GM18951 (cell line): ENCODE measurements at regions not wholly inside any gene's neighbourhood (a gene's known extent, or its start where the extent isn't known, plus 50 kb on each side); places are given as distances from the start of the nearest gene placed in this dataset.

Experiments
- POLR2A ChIP-seq: IDR thresholded peaks from 4 replicates; pipeline ENCODE4 v1.6.1; 2011; ENCODE audit warnings: mild to moderate bottlenecking; ENCODE audit not compliant: insufficient read length, insufficient read depth; ENCODE audit errors: extremely low read depth
- in situ Hi-C: fragments of 300-500 bp; cut with MboI; formaldehyde crosslinking; loops from one replicate; pipeline ENCODE4 v1.12.0; 2022; ENCODE audit warnings: low sequenced_read_pairs, mixed read lengths, inconsistent platforms; ENCODE audit not compliant: unreplicated experiment

DNA sequence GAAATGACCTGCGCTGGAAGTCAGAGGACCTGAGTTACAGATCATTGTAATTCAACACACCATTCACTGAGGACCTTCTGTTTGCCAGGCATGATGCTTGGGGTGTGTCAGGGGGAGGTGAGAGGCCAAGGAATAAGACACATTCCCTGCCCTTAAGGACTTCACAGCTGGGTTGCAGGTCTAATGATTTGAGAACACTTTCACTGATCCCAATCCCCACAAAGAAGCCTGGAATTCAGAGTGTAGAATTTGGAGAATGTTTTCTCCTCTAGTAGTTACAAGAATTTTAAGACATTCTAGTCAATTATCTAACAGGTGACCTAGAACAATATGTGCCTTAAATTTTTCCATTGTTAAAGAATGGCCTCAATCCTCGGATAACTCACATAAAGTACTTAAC is 322.4 kb downstream of the TNS1 start:
- in situ Hi-C loops: no loop called here
- TF ChIP-seq POLR2A: no peak

DNA sequence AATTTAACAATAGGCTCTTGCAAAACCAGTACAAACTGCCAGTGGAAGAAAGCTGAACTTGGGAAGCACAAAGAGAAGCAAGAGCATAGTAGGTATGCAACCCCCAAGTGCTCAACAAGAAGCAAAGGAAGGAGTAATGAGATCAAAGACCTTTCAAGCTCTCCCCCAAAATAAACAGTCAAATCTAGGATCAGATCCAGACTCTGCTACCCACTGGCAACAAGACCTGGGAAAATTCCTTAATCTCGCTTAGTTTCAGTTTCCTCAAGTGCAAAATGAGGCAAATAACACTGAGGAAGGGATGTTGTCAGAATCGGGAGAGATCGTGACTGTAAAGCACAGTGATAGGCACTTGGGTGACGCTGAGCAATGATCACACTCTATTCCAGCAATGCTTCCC is 329.2 kb downstream of the TNS1 start:
- TF ChIP-seq POLR2A: no peak
- in situ Hi-C loops: no loop called here

DNA sequence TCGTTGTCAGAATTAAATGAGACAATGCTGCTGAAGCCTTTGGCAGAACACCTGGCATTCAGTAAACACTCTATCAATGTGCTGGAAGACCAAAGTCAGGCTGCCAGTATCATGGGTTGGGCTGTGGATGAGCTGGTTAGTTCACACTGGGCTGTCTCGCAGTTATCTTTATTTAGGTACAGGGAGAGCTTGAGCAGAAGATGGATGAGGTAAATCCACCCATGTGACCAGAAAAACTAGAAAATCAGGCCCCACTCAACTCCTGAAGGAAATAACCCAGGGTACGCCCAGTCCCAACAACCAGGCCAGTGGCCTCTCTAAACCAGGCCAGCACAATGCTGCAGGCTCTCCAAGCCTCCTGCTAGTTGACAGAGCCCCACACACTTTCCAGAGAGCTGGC is 330.3 kb downstream of the TNS1 start:
- in situ Hi-C loops: no loop called here
- TF ChIP-seq POLR2A: no peak

DNA sequence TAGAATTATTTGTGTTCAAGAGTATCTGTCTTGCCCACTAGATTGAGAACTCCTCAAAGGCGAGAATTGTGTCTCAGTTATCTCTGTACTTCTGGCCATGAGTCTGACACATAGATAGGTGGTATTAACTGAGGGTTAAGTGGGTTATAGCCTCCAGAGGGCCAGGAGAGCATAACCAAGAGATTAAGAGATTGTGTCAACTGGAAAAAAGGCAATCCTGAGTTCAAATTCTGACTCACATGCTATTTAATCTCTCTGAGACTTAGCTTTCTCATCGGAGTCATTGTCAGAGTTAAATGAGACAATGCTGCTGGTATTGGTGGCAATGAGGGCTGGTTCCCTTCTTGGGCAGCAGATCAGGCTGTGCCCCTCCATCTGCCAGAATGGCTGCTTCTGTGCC is 330.9 kb downstream of the TNS1 start:
- in situ Hi-C loops: no loop called here
- no peak for TF ChIP-seq POLR2A

DNA sequence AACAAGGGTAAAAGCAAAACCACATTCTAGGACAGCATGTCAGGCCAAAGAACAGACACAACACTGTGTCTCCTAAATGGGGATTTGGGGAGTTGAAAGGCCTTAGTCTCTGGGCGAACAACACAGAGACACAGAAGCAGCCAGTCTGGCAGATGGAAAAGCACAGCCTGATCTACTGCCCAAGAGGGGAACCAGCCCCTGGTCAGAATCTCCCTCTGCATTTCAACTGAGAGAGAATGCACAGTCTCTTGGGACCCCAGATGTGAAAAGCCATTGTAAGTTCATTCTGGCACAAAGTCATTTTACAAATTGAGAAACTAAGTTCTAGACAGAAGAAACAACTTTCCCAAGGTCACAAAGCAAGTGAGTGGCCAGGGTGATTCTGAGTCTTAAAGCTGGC is 331.7 kb downstream of the TNS1 start:
- in situ Hi-C loops: no loop called here
- TF ChIP-seq POLR2A: no peak

DNA sequence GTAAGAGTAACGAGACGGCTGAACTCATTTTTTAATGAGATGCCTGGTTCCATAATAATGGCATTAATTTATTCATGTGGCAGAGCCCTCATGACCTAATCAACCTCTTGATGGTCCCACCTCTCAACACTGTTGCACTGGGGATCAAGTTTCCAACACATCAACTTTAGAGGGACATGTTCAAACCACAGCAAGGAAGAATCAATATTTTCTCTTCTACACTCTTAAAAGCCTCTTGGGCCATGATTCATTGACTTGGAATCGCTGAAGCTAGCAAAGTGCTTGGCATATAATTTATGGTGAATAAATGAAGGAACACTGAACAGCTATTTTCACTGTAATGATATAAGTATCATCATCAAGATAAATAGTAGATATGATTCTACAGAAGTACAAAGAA is 333.0 kb downstream of the TNS1 start:
- no peak for TF ChIP-seq POLR2A
- in situ Hi-C loops: no loop called here

DNA sequence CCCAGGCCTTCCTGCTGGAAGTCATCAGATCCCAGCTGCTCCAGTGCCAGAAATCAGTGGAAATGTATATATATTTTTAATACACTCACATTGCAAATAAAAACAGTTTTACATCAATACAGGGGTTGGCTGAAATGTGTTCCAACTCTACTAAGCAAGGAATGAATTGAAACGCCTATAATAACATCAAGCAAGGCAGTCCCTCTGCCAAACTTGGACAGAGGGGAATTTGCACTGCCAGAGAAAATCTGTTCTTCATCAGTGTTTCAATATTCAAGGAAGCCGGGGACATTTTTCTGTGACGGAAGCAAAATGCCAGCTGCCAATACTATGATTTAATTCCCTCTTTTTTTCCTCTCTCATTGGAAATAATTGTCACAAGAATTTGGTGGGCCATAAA is 335.3 kb downstream of the TNS1 start:
- no peak for TF ChIP-seq POLR2A
- in situ Hi-C loops: no loop called here

DNA sequence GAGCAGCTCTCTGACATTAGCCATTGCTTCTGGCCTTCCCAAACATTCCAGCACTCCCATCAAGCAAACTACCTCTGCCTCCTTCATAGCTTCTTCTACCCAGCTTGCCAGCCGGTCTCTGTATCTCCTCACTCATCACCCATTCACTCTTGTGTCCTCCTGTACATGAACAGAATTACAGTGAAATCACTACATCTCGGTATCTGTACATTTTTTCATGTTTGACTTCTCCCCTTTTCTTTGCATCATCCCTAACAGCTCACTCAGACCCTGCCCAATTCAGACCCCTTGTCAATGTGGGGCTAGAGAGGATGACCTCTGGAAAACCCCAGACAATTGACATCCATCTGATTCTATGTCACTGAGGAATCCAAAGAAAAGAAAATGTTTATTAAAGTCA is 335.8 kb downstream of the TNS1 start:
- in situ Hi-C loops: no loop called here
- TF ChIP-seq POLR2A: no peak

DNA sequence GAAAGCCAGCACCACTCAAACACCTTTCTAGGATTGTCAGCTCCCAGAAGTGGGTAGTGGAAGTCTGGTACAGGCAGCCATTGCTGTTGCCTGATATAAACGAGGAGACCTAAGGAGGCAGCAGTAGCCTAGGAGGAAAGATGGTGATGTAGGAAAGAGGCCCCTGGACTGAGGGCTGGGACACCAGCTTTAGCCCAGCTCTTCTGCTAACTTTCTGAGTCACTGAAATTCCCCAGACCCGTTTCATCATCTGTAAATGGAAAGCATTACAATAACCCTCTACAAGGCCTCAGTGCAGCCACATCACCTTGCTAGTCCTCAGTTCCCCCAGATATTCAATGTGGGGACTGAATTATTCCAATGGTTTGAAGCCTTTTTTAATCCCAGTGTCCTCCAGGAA is 336.5 kb downstream of the TNS1 start:
- in situ Hi-C loops: no loop called here
- no peak for TF ChIP-seq POLR2A

DNA sequence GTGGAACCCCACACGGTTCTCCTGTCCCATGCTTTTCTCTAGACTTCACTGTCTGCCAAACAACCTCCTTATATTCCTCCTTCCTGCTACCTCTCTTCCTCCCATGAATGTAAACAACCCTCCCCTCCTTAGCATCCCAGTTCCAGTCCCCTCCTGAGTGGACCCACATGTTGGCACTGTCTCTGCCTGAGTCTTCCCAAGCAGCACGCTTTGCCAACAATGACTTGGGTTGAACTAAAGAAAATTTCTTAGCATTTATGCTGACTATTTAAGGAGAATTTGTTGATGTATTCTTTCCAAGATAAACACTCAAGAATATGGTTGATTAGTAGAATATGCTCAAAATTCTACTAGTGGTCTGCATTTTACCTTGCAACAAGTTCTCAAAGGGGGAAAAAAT is 338.0 kb downstream of the TNS1 start:
- no peak for TF ChIP-seq POLR2A
- in situ Hi-C loops: no loop called here

DNA sequence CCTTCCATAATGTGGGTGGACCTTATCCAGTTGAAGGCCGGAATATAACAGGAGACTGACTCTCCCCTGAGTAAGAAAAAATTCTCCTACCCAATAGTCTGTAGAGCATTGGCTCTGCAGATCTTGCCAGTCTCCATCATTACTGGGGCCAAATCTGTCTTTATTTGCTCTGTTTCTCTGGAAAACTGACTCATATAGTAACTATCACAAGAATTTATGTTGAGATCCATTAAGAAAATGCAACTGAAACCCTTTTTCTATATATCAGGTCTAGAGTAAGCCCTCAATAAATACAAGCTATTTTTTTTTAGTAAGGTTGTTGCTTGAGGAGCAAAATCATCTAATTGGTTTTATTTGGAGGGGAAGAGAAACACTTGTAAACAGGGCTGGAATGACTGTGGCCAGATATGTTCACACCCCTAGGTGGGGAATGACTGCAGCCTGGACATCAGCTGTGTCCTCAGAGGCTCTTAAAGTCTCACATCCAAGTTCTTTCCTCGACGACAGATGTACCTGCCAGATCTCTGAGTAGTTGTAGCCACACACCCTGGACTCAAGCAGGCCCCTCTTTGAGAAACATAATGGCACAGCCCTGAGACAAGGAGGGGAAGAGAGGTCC is 339.7 kb downstream of the TNS1 start:
- no peak for TF ChIP-seq POLR2A
- in situ Hi-C loops: no loop called here

DNA sequence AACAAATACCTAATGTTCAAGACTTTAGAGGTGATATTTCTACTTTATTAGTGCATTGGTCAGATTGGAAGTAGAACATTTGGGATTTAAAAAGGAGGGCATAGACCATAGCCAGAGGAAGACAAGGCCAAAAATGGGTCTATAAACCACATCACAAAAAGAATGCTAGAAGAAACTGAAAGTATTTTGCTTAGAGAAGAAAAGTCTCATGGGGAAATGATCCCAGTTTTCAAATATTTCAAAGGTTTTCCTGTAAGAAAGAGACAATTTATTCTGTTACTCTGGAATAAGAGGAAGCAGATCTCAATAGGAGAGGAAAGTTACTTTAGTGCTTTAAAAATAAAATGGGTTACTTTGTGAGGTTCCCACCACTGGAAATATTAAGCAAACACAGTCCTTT is 341.4 kb downstream of the TNS1 start:
- TF ChIP-seq POLR2A: no peak
- in situ Hi-C loops: no loop called here

DNA sequence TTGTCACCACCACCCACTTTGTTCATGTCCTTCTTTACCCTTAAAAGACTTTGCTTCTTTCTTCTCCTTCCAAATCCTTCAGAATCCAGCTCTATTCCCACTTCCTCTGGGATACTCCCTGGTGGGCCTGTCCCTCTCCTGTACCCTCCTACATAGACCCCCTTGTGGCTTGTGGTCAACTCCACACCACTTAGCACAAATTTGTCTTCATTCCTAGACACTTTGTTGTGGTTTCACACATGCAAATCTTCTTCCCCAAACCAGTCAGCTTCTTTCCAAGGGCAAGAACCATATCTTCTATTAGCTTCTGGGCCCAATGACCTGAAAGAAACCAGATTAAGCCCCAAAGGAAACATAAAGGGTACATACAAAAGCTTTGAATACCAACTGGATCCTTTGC is 342.4 kb downstream of the TNS1 start:
- no peak for TF ChIP-seq POLR2A
- in situ Hi-C loops: no loop called here

DNA sequence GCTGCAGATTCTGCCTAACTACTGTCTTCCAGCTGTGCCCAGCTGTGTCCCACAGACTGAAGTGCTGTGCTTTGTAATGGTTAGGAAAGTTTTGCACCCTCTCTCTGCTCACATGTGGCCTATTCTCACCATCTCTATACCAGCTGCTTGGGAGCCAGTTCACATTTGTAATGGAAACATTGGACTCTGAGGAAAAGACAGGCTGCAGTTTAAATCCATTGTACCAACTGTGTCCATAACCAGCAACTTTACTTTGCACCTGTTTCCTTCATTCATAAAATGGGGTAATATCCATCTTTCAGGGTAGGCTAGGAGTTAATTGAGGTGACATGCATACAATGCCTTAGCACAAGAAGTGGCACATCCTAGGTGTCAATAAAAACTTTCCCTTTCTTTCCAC is 344.0 kb downstream of the TNS1 start:
- in situ Hi-C loops: no loop called here
- TF ChIP-seq POLR2A: no peak

DNA sequence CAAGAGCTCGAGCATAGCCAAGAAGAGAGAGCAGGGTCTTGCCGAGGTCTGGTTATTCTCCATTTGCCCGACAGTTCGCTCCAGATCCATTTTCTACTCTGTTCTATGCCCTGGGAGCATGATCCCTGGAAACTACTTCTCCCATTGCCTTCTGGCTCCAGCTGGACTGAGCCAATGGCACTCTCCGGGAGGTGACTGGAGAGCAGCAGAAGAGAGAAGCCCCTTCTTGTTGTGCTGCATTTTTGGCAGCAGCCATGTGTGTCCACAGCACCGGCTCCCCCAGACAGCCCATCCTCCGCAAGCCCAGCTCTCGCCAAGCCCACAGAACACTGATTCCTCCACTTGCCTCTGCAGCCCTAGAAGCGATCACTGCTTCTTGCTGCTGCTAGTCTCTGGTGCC is 345.5 kb downstream of the TNS1 start:
- TF ChIP-seq POLR2A: no peak
- in situ Hi-C loops: no loop called here
